Activated T-helper 2 cell treated with anti-CD3 and anti-CD28 coated beads, Interferon-gamma antibody, Interleukin-2, Interleukin-4, amounts not matched to agents 10 μg/mL and 5 μg/mL and 100 μg/mL, durations not matched to agents 14 hours and 24 hours and 36 hours (primary cell): ENCODE measurements at regions not wholly inside any gene's neighbourhood (a gene's known extent, or its start where the extent isn't known, plus 50 kb on each side); places are given as distances from the start of the nearest gene placed in this dataset.

Experiments used
- DNase-seq: peaks from one replicate; pipeline ENCODE4 v3.0.0; 2021; ENCODE audit warnings: low spot score
- H3K27ac Mint-ChIP-seq: one replicate; pipeline ENCODE4 v1.8.0; 2021; ENCODE audit warnings: mixed read lengths
- H3K27me3 Mint-ChIP-seq: one replicate; pipeline ENCODE4 v1.8.0; 2021; ENCODE audit warnings: low read depth, mixed read lengths
- H3K36me3 Mint-ChIP-seq: one replicate; pipeline ENCODE4 v1.8.0; 2021; ENCODE audit warnings: low read depth, mixed read lengths
- H3K4me1 Mint-ChIP-seq: one replicate; pipeline ENCODE4 v1.8.0; 2021; ENCODE audit warnings: low read depth, mixed read lengths
- H3K4me3 Mint-ChIP-seq: one replicate; pipeline ENCODE4 v1.8.0; 2021; ENCODE audit warnings: low read depth, mild to moderate bottlenecking, moderate library complexity, mixed read lengths
- H3K9me3 Mint-ChIP-seq: one replicate; pipeline ENCODE4 v1.8.0; 2021; ENCODE audit warnings: mixed read lengths
- intact Hi-C: fragments of 100-400 bp; cut with micrococcal nuclease; formaldehyde crosslinking; loops from one replicate; pipeline ENCODE4 v1.15.1; 2023

DNA sequence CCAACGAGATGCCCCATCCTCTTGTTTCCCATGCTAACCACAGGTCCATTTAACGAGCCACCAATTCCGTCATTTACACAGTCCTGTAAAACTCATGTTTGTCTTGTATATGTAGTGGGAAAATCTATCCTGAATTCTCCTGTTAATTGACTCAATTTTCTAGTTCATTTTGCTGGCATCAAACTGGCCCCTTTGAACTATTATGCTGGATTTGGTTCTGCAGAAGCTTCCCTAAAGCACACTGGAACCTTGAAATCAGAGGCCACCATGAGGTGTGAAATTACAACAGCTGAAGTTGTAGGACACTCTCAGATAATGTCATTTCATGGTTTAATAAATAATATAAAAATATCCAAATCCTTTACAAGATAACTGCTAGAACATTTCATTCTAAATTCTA lies 129.8 kb upstream of the AKR1E2 start:
- no peaks in the 10 kb centered on the region for H3K9me3 Mint-ChIP-seq
- peaks cover 11% of the 10 kb centered on the region for H3K27me3 Mint-ChIP-seq
- no peaks in the 10 kb centered on the region for H3K4me1 Mint-ChIP-seq

DNA sequence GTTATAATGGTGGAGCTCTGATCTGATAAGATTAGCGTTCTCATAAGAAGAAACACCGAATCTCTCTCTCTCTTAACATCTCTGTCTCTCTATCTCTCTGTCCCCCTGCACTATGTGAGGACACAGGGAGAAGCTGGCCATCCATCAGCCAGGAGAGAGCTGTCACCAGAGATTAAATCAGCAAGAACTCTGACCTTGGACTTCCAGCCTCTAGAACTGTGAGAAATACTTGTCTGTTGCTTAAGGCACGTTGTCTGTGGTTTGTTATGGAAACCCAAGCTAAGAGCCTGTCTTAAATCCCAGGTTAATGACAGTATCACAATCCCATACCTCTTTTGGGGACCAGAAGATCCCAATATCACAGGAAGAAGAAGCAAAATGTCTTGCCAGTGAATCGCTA lies 132.0 kb upstream of the AKR1E2 start:
- peaks cover 6% of the 10 kb centered on the region for H3K27me3 Mint-ChIP-seq
- no peak overlapping the region for H3K27ac Mint-ChIP-seq
- no peaks in the 10 kb centered on the region for H3K4me1 Mint-ChIP-seq
- intact Hi-C loops = no loop called here
- no peaks in the 10 kb centered on the region for H3K36me3 Mint-ChIP-seq
- no peaks in the 10 kb centered on the region for H3K9me3 Mint-ChIP-seq
- DNase-seq = no peak
- no peak overlapping the region for H3K4me3 Mint-ChIP-seq

More for the DNA sequence above, 129.8 kb upstream of the AKR1E2 start:
- no peak overlapping the region for H3K27ac Mint-ChIP-seq
- intact Hi-C loops = no loop called here
- H3K36me3 Mint-ChIP-seq = no peaks in the 10 kb centered on the region
- H3K4me3 Mint-ChIP-seq = no peak overlapping the region
- DNase-seq = no peak

DNA sequence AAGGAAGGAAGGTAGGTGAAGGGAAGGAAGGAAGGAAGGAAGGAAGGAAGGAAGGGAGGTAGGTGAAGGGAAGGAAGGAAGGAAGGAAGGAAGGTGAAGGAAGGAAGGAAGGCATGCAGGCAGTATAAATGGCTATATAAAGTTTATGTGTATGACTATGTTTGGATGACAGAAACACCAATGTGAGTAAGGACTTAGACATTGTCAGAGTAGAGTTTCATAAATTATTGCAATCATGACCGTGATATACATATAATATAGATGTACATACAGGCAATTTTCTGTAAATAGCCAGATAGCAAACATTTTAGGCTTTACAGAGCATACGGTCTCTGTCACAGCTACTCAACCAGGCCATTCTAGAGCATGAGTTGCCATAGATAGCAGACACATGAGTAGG lies 133.8 kb upstream of the AKR1E2 start:
- H3K27ac Mint-ChIP-seq = no peak overlapping the region
- peaks cover 1% of the 10 kb centered on the region for H3K27me3 Mint-ChIP-seq

DNA sequence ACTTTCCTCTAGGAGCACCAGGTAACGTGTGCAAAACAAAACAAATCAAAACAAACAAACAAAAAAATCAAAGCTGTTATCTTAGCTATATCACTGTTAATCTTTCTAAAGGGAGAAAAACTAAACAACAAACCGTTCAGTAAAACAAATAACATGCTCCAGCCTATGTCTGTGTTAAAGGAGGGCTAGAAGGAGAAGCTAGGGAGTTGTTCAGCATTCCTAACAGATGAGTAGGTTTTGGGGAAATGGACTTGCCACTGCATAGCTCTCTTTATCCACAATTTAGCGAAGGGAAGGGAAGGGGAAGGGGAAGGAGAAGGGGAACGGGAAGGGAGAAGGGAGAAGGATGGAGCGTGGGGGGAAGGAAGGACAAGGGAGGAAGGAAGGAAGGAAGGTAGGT lies 134.2 kb upstream of the AKR1E2 start:
- no peak for DNase-seq
- H3K27ac Mint-ChIP-seq = no peak overlapping the region
- no peaks in the 10 kb centered on the region for H3K9me3 Mint-ChIP-seq
- H3K27me3 Mint-ChIP-seq = peaks cover 1% of the 10 kb centered on the region
- intact Hi-C loops = no loop called here
- H3K4me1 Mint-ChIP-seq = peaks cover 5% of the 10 kb centered on the region
- no peak overlapping the region for H3K4me3 Mint-ChIP-seq
- no peaks in the 10 kb centered on the region for H3K36me3 Mint-ChIP-seq

More for the DNA sequence above, 133.8 kb upstream of the AKR1E2 start:
- peaks cover 3% of the 10 kb centered on the region for H3K4me1 Mint-ChIP-seq
- no peaks in the 10 kb centered on the region for H3K9me3 Mint-ChIP-seq
- H3K4me3 Mint-ChIP-seq = no peak overlapping the region
- intact Hi-C loops = no loop called here
- DNase-seq = no peak
- H3K36me3 Mint-ChIP-seq = no peaks in the 10 kb centered on the region

DNA sequence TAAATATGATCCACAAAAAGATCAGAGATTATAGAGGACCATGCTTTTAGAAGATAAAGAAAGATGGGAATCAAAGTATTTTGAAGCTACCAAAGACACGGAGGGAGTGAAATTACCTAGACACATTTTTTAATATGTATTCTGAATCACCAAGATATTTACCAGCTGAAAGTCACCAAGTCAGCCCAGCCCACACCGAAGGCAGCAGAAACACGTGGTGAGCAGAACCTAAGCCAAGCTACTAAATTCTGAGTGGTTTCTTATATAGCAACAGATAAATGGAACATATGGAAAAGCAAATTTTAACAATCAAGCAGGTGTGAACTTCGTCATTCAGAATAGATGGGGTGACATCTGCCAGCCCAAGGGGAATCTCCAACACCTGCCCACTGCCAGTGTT lies 134.7 kb upstream of the AKR1E2 start:
- Mint-ChIP-seq H3K27me3 (peaks cover 1% of the 10 kb centered on the region), H3K27ac (no peak overlapping the region)
- no peak for DNase-seq

DNA sequence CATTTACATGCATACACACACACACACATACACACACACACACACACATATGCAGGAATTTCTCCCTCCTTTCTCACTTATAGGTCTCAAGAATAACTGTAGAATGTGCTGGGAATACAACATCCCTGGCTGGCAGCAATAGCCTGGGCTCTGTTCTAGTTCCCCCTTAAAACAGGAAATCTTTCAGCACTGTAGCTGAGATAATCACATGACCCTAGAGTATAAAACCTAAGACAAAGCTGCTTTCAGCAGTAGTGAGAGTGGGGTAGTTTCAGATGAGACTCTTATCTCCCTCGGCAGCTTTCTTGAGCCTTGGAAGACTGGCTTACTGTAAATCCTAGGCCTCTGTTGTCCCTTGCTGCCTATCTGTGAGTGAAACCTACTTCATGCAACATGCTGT lies 137.4 kb upstream of the AKR1E2 start:
- intact Hi-C loops = no loop called here
- Mint-ChIP-seq H3K9me3 (no peaks in the 10 kb centered on the region), H3K27me3 (peaks cover 1% of the 10 kb centered on the region), H3K4me3 (no peak overlapping the region), H3K36me3 (no peaks in the 10 kb centered on the region), H3K27ac (no peak overlapping the region), H3K4me1 (peaks cover 15% of the 10 kb centered on the region)
- DNase-seq = no peak

More for the DNA sequence above, 134.7 kb upstream of the AKR1E2 start:
- Mint-ChIP-seq H3K9me3 (no peaks in the 10 kb centered on the region), H3K36me3 (no peaks in the 10 kb centered on the region), H3K4me1 (peaks cover 9% of the 10 kb centered on the region), H3K4me3 (no peak overlapping the region)
- intact Hi-C loops = no loop called here

DNA sequence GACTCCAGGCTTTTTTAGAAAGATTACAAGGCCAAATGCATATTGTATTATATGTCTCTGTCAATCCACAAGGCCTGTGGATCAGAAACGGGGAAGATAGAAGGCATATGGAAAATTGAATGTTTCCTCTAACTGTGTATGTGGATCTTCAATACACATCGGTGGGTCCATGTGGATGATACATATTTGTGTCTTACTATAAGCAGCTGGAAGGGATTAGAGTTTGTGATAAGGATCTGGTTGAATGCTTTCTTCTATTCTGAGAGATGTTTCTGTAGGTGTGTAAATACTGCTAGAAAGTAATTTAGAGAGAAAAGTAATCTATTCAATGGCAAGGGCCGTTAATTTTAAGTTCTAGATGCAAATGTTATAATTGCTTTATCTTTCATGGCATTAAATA lies 137.8 kb upstream of the AKR1E2 start:
- H3K27me3 Mint-ChIP-seq = no peaks in the 10 kb centered on the region
- no peaks in the 10 kb centered on the region for H3K36me3 Mint-ChIP-seq
- intact Hi-C loops = no loop called here
- peaks cover 15% of the 10 kb centered on the region for H3K4me1 Mint-ChIP-seq
- H3K4me3 Mint-ChIP-seq = no peak overlapping the region
- no peak for DNase-seq
- H3K9me3 Mint-ChIP-seq = no peaks in the 10 kb centered on the region
- H3K27ac Mint-ChIP-seq = no peak overlapping the region

DNA sequence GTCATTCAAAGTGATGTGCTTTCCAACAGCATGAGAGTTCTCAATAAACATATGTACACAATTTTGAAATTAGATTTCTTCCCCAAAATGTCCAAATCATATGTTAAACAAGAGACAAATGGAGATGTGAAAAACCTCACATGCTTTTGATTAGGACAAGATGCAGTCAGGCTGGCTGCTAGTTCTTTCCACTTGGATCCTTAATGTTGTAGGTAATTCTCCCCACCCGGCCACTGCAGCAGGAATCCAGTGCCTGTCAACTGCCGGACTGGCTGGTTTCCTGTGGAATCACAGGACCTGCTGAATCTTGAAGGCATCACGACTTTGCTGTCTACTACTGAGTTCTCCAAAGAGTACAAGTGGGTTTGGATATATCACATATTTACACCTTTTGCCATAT lies 138.6 kb upstream of the AKR1E2 start:
- intact Hi-C loops = no loop called here
- peaks cover 15% of the 10 kb centered on the region for H3K4me1 Mint-ChIP-seq
- H3K27me3 Mint-ChIP-seq = no peaks in the 10 kb centered on the region
- H3K27ac Mint-ChIP-seq = no peak overlapping the region
- no peak overlapping the region for H3K4me3 Mint-ChIP-seq
- no peaks in the 10 kb centered on the region for H3K36me3 Mint-ChIP-seq
- DNase-seq = no peak
- H3K9me3 Mint-ChIP-seq = no peaks in the 10 kb centered on the region

DNA sequence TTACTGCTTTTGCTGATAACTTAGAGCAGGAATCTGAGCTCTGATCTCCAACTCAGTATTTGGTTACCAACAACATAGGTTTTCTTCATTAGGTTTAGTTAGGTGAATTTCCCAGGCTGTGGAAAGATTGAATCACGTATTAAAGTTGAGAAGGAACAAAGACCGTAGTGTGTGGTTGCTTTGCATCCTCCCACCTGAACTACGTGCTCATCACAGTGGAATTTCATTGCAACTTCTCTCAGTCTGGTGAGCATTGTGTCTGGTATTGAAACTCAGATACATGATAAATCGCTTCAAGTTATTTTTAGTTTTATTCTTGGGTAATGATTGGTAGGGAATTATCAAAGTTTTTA lies 139.4 kb upstream of the AKR1E2 start:
- H3K27me3 Mint-ChIP-seq = no peaks in the 10 kb centered on the region
- no peak for DNase-seq
- no peak overlapping the region for H3K4me3 Mint-ChIP-seq
- intact Hi-C loops = no loop called here
- H3K27ac Mint-ChIP-seq = peak overlapping the region; percentile 73
- H3K4me1 Mint-ChIP-seq = peaks cover 15% of the 10 kb centered on the region
- no peaks in the 10 kb centered on the region for H3K9me3 Mint-ChIP-seq
- H3K36me3 Mint-ChIP-seq = no peaks in the 10 kb centered on the region

DNA sequence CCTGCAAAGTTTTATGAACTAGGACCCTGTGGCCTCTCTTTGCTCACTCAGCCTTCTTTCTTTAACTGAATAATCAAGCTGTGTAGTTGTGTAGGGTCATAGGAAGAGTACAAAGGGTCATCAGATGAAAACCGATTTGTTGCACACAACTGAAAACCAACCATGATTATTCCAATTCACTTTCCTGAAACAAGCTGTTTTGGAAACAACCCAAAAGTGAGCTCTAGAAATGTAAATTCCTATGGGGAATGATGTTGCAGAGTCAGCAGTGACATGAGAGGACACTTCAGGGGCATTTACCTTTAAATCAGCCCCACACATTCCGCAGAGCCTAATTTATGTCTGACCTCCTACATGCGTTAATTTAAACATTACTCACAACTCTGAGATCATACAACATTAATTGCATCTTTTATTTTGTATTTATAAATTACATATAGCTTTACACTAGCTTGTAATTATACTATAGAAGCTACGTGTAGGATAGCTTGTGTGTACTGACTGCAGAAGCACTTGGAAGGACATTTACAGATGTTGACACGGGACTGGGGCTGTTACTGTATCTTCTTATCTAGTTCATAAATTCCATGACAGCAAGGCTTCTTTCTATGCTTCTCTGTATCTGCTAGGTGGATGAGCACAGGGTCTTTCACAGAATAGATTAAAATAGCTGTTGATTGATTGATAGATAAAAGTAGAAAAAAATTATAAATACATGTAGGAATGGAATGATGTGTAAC lies 139.9 kb upstream of the AKR1E2 start:
- H3K9me3 Mint-ChIP-seq = no peaks in the 10 kb centered on the region
- DNase-seq = no peak
- H3K36me3 Mint-ChIP-seq = no peaks in the 10 kb centered on the region
- peak overlapping the region; percentile 73 for H3K27ac Mint-ChIP-seq
- H3K4me3 Mint-ChIP-seq = no peak overlapping the region
- H3K4me1 Mint-ChIP-seq = peaks cover 15% of the 10 kb centered on the region
- no peaks in the 10 kb centered on the region for H3K27me3 Mint-ChIP-seq
- intact Hi-C loops = no loop called here

DNA sequence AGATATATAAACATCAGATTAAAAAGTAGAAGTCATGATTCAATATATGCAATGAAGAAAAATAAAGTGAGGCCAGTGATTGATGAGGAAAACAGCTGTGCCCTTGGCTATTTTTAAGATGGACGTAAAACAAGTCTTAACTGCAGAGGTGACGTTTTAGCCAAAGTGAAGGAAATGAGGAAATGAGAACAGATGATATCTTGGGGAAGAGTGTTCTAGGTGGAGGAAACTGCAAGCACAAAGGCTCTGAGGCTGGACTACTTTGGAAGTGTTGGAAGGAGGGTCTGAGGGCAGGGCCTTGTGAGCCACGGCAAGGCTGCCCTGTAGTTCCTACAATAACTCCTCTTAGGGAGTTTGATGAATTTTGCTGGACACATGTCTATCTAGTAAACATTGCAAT lies 140.5 kb upstream of the AKR1E2 start:
- Mint-ChIP-seq H3K4me3 (no peak overlapping the region), H3K4me1 (peaks cover 15% of the 10 kb centered on the region), H3K27me3 (no peaks in the 10 kb centered on the region), H3K36me3 (no peaks in the 10 kb centered on the region), H3K27ac (no peak overlapping the region), H3K9me3 (no peaks in the 10 kb centered on the region)
- intact Hi-C loops = no loop called here
- no peak for DNase-seq

DNA sequence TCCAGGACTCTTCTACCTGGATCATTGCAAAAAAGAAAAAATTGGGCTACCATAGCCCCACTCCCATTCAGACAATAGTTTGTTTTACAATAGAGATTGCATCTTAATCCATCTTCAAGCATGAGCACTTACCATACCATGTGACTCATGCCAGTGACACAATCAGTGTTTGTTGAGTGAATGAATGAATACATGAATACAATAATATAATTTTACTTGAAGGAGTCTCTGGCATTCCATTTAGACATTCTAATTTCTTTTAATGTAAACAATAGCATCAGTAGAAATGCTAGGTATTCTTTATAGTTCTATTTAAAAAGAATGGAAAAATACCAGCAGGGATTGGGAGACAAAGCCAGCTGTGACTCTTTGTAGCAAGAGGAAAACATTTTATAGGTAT lies 141.6 kb upstream of the AKR1E2 start:
- Mint-ChIP-seq H3K27me3 (no peaks in the 10 kb centered on the region), H3K9me3 (no peaks in the 10 kb centered on the region), H3K27ac (no peak overlapping the region), H3K4me3 (no peak overlapping the region), H3K4me1 (peaks cover 15% of the 10 kb centered on the region), H3K36me3 (no peaks in the 10 kb centered on the region)
- intact Hi-C loops = no loop called here
- no peak for DNase-seq

DNA sequence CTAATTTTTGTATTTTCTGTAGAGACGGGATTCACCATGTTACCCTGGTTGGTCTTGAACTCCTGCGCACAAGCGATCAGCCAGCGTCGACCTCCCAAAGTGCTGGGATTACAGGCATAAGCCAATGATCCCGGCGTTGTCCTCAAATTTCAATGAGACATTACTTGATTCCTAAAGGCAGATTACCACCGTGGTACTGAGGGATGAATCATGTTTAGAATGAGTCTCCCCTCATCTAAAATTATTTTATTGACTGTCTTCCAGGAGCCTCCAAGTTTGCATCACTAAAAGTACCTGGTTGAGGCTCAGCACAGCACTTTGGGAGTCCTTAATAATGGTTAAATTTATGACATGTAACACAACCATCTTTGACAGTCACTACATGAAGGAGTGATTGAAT lies 142.2 kb upstream of the AKR1E2 start:
- no peak overlapping the region for H3K4me3 Mint-ChIP-seq
- no peak for DNase-seq
- peaks cover 2% of the 10 kb centered on the region for H3K27me3 Mint-ChIP-seq
- intact Hi-C loops = no loop called here
- H3K27ac Mint-ChIP-seq = no peak overlapping the region
- H3K4me1 Mint-ChIP-seq = peaks cover 15% of the 10 kb centered on the region
- no peaks in the 10 kb centered on the region for H3K36me3 Mint-ChIP-seq
- no peaks in the 10 kb centered on the region for H3K9me3 Mint-ChIP-seq

DNA sequence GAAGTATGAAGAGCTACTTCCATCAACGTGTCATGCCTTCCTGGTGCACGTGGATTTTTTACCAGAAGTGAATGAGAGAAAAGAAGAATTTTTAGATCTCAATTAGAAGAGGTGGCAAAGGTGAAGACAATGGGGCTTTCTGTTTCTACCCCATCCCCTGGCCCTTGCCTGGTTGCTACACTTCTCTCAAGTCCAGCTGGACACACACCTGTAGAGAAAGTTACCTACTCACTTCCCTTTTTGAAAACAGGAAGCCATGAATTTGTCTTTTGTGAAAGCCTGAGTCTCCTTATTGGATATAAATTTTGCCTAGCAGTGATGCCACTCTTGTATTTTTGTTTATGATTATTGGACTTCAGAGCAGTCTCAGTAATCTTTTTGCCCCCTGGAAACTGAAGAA lies 142.9 kb upstream of the AKR1E2 start:
- intact Hi-C loops = no loop called here
- Mint-ChIP-seq H3K27ac (no peak overlapping the region), H3K27me3 (peaks cover 3% of the 10 kb centered on the region), H3K4me1 (peaks cover 15% of the 10 kb centered on the region), H3K4me3 (no peak overlapping the region), H3K9me3 (no peaks in the 10 kb centered on the region), H3K36me3 (no peaks in the 10 kb centered on the region)
- DNase-seq = no peak
